GM18909 (cell line): ENCODE measurements at regions not wholly inside any gene's neighbourhood (a gene's known extent, or its start where the extent isn't known, plus 50 kb on each side); places are given as distances from the start of the nearest gene placed in this dataset.
"Not testable (repeated sequence)": the region's sequence is repeated elsewhere in the genome, so short reads cannot be mapped to it uniquely, and the experiment has no call there.

Experiments
- ATAC-seq: cut with Tn5 transposase; IDR thresholded peaks from one replicate; pipeline ENCODE4 v1.9.1; 2021; ENCODE audit warnings: mild to moderate bottlenecking; ENCODE audit not compliant: unreplicated experiment, poor library complexity

DNA sequence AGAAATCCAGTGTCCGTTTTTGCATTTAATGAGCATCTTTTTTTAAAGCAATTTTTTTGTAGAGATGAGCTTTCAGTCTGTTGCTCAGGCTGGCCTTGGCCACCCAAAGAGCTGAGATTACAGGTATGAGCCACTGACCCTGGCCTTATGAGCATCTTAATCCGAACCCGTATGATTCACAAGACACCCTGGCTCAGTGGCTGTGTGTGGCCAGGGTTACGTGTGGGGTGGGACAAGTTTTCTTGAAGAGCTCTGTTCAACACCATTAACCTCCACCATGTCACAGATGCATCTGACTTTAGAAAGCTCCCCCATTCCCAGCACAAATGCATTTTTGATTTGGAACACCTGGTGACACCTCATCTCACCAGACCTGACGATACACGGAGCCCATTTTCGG, 166.5 kb upstream of the PITRM1 start:
- no peak for ATAC-seq

DNA sequence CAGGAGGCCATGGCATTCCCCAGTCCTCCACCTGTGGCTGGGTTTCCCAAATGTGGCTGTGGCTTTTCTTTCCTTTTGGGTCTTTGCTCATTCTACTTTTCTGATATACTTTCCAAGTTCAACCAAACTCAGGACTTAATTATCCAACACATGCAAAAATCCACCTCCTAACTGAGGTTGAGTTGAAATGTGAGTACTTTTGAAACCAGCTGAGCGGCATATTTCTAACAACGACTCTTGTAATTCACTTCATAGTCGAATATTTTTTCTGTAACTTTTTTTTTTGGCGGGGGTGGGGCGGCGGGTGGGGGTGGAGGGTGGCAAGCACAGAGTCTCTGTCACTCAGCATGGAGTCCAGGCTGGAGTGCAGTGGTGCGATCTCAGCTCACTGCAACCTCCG, 165.2 kb upstream of the PITRM1 start:
- no peak for ATAC-seq

DNA sequence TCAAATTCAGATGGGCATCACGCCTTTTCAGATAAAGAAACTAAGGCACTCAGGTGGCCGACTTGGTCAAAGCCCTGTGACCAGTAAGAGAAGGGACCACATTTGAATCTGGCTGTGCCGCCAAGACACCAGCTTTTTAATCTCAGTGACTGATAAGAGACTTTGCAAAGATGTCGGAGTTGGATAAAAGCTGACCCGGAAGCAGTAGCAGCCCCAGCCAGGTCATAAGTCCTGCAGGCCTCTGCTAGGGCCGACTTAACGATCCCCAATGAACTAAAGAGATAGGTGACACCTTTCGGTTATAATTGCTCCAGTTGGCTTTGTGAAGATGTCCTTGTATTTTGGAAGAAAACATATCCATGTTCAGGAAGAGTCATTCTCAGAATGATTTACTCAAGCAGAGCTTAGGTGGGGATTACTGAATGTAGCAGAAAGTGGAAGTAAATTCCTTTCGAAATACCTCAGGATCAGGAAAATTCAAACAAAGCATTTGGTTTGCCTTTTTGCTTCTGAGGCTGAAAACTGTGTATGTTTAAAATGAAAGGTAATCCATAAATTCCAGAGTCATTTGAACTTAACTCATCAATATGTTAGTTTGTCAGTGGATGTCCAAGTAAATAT, 164.2 kb upstream of the PITRM1 start:
- ATAC-seq: no peak

DNA sequence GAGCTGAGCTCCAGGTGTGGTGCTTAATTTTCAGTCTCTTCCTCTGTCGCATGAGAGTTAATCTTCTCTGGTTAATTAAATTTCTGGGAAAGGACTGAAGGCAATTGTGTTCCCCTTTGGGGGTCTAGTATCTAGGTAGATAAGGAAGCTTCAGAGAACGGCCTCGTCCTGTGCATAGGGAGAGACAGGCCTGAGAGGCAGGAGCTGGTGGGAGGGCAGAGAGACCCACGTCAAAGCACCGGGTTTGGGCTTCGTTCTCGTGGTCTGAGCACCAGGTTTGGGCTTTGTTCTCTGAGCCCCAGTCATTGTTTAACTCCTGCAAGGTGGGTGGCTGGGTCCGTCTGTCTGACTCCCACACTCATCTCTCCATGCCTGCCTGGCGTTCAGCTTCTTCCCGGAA, 160.8 kb upstream of the PITRM1 start:
- ATAC-seq: no peak

DNA sequence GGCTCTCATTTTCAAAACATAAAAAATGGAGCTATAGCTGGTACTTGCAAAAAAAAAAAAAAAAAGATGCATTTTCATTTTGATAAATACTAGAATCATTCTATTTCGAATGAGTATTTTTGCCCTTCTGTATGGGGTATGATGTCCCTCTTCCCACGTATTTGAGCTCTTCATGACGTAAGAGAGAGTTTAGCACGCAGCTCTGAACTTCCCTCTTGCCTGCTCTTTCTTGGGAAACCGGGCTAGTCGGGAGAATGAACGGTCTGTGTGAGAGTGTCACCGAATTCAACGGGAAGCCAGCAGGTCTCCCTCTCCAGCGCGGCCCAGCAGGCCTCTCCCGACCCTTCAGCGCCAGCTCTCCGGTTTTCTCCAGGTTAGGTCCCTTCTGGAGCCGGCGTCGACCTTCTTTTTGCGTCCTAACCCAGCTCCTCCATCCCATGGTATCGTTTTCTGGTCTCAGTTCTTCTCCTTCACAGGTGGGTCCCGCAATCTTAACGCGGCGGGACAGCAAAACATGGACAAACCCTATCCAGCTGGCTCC, 159.2 kb upstream of the PITRM1 start:
- no peak for ATAC-seq

DNA sequence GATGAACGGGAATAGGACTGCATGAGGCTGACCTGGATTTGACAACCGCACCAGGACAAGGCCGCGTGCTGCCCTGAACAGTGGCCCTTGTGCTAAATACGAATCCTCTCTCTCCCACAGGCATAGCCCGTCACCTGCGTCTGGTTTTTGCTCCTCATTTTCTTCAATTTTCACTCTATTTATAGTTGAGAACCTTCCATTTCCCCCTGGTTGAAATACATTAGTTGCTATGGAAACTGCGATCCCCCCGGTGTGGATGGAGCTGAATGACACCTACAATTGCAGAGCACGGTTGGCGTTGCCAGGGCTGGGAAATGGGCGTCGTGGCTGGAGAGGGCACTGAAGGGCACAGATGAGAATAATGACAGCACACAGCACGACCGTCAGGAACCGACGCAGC, 158.6 kb upstream of the PITRM1 start:
- no peak for ATAC-seq

DNA sequence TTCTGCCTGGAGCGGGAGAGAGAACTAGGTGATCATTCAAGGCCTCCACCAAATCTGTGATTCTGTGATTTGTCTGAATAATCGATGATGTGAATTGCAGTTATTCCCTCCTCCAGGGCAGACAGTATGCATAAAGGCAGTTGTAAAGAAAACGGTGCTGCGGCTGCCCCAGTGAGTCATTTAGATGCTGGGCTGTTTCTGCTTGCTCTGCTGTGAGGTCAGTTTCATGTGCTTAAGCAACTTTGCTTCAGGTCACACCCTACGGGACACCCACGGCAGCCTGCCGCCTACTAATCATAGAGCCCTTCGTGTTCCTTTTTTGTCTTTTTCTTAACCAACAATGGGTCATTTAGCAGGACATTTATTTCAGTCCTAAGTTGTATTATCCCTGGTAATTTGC, 158.1 kb upstream of the PITRM1 start:
- no peak for ATAC-seq

DNA sequence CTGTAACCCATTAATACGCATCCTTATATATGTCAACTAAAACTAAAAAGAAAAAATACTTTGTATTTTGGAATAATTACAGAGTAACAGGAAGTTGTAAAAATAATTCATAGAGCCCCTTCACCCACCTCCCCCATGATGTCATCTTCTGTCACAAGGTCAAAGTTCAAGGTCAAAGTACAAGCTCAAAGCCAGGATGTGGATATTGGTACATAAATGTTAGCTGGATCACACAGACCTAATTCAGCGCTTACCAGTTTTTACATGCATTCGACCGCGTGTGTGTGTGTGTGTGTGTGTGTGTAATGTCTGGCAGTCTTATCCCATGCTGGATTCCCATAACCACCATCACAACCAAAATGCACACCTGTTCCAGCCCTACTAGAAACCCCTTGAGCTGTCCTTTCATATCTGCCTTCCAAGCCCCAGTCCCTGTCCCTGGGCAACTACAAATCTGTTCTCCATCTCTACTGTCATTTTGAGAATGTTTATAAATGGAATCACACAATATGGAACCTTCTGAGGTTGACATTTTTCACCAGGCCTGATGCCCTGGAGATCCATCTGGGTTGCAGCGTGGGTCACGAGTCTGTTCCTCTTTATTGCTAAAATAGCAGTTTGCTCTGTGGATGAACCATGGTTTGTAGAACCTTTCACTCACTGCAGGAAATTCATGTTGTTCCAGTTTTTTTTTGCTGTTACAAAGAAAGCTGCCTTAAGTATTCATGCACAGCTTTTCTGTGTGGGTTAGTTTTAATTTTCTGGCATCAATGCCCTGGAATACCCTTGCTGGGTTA, 153.6 kb upstream of the PITRM1 start:
- no peak for ATAC-seq

DNA sequence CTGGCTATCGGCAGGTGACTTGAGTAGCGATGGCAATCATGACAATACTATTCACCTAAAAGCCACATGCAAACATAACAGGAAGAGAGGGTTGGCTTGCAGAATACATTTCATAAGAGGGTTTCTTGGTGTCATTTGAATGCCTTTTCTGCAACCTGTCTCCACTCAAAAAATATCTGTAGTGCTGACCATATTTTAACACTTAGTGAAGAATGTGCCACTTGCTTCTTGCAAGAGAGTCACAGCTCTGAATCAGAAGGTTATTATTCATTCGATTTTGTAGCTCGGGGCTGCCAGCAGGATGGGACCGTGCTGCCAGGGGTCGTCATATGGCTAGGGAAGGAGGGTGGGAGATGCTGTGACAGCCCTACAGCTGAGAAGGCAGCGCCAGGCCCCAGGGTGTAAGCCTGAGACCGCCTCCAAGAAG, 152.0 kb upstream of the PITRM1 start:
- no peak for ATAC-seq

DNA sequence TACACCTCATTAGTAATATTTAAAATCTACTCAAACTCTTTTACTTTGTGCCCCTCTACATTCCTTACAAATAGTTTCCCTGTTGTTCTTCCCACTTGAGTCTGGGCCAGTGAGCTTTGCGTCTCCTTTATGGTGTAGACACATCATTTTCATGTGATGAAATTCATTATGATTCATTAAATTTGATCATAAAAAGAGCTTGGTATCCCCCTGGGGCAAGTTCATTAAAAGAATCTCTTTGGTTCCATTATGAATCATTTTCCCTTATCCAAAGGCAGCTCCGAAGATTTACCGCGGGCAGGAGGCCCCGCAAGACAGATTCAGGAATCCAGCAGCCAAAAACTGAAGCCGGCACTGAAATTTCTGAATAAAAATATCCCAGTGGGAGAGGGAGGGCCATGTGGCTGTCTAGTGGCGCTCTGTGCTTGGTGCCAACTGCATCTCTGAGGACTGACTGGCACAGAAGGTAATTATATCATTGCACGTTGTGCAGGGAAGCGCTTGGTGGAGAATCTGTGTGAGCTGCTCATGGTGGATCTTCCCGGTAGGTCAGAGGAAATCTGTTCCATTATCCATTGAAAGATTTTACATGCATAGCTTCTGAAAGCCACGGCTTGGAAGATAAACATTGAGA, 151.4 kb upstream of the PITRM1 start:
- ATAC-seq: no peak

DNA sequence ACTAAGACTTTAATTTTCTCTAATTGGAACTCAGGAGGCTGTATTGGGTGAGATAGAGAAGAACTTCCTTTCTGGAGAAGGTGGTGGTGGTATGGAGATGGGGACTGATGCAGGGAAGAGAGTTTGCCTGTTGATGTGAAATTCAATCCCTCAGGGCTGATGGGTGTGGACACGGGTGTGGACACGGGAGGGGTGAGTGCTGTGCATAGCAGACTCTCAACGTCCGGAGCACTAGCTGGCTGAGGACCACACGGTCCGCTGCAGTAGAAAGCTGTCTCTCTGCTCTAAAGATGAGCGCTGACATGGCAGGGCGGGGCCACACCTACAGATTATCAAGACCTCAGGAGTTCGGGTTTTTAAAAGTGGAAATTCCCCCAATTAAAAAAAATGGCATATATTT, 148.5 kb upstream of the PITRM1 start:
- no peak for ATAC-seq

DNA sequence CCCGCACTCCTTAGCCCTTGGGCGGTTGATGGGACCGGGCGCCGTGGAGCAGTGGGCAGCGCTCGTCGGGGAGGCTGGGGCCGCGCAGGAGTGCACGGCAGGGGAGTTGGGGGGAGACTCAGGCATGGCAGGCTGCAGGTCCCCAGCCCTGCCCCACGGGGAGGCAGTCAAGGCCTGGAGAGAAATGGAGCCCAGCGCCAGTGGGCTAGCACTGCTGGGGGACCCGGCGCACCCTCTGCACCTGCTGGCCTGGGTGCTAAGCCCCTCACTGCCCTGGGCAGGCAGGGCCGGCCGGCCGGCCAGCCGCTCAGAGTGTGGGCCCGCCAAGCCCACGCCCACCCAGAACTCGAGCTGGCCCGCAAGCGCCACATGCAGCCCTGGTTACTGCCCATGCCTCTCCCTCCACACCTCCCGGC, 147.2 kb upstream of the PITRM1 start:
- no peak for ATAC-seq

DNA sequence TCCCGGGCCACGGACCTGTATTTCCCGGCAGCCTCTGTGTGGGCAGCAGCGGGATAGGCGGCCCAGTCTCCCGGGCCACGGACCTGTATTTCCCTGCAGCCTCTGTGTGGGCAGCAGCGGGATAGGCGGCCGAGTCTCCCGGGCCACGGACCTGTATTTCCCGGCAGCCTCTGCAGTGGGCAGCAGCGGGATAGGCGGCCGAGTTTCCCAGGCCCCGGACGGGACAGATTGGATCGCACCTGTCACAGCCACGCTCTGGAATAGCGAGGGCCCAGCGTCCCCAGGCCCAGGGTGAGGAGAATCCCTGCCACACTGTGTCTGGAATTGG, 145.9 kb upstream of the PITRM1 start:
- ATAC-seq: not testable (repeated sequence)

DNA sequence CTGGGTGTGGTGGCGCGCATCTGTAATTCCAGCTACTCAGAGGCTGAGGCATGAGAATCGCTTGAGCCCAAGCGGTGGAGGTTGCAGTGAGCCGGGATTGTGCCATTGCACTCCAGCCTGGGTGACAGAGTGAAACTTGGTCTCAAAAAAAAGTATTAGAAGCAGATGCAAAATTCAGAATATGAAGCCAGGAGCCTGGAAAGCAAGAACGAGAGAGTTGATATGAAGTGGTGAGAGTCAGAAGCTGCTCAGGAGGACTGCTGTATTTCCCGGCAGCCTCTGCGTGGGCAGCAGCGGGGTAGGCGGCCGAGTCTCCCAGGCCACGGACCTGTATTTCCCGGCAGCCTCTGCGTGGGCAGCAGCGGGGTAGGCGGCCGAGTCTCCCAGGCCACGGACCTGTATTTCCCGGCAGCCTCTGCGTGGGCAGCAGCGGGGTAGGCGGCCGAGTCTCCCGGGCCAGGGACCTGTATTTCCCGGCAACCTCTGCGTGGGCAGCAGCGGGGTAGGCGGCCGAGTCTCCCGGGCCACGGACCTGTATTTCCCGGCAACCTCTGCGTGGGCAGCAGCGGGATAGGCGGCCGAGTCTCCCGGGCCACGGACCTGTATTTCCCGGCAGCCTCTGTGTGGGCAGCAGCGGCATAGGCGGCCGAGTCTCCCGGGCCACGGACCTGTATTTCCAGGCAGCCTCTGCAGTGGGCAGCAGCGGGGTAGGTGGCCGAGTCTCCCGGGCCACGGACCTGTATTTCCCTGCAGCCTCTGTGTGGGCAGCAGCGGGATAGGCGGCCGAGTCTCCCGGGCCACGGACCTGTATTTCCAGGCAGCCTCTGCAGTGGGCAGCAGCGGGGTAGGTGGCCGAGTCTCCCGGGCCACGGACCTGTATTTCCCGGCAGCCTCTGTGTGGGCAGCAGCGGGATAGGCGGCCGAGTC, 145.2 kb upstream of the PITRM1 start:
- not testable (repeated sequence) for ATAC-seq

DNA sequence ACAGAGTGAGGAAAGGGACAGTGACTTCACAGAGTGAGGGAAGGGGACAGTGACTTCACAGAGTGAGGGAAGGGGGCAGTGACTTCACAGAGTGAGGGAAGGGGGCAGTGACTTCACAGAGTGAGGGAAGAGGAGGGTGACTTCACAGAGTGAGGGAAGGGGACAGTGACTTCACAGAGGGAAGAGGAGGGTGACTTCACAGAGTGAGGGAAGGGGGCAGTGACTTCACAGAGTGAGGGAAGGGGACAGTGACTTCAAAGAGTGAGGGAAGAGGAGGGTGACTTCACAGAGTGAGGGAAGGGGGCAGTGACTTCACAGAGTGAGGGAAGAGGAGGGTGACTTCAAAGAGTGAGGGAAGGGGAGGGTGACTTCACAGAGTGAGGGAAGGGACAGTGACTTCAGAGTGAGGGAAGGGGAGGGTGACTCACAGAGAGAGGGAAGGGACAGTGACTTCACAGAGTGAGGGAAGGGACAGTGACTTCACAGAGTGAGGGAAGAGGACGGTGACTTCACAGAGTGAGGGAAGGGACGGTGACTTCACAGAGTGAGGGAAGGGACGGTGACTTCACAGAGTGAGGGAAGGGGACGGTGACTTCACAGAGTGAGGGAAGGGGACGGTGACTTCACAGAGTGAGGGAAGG, 142.0 kb upstream of the PITRM1 start:
- ATAC-seq: not testable (repeated sequence)

DNA sequence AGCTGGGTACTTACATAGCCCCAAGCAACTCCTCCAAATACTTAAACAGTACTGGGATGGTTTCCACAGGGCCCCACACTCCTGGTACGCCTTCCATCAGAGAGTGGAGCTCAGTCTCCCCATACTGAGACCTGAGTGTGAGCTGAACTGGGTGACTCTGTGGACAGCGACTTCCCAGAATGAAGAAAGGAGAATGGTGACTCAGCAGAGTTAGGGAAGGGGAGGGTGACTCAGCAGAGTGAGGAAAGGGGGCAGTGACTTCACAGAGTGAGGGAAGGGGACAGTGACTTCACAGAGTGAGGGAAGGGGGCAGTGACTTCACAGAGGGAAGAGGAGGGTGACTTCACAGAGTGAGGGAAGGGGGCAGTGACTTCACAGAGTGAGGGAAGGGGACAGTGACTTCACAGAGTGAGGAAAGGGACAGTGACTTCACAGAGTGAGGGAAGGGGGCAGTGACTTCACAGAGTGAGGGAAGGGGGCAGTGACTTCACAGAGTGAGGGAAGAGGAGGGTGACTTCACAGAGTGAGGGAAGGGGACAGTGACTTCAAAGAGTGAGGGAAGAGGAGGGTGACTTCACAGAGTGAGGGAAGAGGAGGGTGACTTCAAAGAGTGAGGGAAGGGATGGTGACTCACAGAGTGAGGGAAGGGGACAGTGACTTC, 141.3 kb upstream of the PITRM1 start:
- not testable (repeated sequence) for ATAC-seq

DNA sequence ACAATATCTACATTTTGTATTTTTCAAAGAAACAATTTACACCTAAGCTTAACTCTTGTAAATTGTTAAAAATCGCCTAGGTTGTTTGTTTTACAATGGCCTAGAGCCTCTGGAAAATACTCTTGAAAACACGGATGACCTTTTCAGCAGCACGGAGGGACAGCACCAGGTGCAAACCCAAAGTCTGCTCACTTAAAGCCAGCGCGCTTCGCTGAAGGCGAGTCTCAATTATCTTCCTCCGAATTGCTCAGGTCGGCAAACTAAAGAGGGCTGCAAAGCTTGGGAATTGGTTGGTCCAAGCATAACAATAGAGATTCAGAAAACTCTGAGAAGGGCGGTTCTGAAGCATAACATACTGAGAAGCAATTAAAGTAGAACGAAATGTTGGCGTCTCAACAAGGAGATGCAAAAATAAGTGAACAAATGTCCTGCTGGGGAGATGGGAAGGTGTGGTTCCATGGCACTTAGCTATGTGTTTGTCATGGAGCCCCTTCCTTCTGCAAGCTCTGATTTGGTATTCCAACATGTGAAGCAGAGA, 139.9 kb upstream of the PITRM1 start:
- no peak for ATAC-seq

DNA sequence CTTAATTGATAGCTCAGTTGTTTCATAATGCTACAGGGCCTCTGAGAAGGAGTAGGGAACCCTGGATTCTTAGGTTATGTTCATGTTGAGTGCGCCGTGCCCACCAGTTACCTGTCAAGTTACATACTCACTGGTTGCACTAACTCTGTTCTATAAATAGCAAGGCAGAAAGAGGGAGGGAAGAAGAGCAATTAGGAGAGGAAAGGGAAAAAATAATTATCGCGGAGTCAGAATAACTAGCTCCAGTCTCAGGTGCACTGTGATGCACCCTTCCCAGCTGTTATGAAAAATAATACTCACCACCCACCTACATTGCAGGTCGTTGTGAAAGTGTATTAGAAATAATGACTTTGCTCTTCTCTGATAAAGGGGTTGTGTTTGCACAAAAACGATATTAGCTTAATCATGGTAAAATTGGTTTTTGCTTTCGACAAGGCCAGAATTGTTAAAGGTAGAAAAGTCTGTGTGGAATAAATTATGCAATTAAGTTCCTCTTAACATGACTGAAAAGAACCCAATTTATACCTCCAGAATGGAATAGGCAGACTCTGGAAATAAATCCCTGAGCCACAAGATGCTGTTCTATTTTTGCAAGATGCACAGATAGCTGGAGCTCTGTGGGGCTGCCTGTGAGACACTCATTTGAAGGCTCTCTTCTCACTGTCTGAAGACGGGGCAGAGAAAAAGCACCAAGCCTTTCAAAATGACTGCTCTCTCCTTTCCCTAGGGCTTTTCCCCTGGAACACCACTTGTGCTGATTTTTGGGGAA, 137.6 kb upstream of the PITRM1 start:
- no peak for ATAC-seq
